ENCODE measurements at regions not wholly inside any gene's neighbourhood (a gene's known extent, or its start where the extent isn't known, plus 50 kb on each side); places are given as distances from the start of the nearest gene placed in this dataset.

- no peak for DNase-seq (ENCODE audit: low spot score)
Measured at GRCh38 chr14:81668626-81669274, 135.1 kb upstream of the SEL1L start.

- no peak for DNase-seq (ENCODE audit: low spot score)
Measured at GRCh38 chr14:81669308-81669707, 135.7 kb upstream of the SEL1L start.

- no peak for DNase-seq (ENCODE audit: low spot score)
Measured at GRCh38 chr14:81673930-81674329, 140.3 kb upstream of the SEL1L start.

GRCh38 chr14:81676395-81676794, 142.7 kb upstream of the SEL1L start:
- DNase-seq (ENCODE audit: low spot score), result no peak

GRCh38 chr14:81676879-81677278, 143.2 kb upstream of the SEL1L start:
- no peak for DNase-seq (ENCODE audit: low spot score)

- no peak for DNase-seq (ENCODE audit: low spot score)
Measured at GRCh38 chr14:81677736-81678135, 144.1 kb upstream of the SEL1L start.

- DNase-seq (ENCODE audit: low spot score), result no peak
Measured at GRCh38 chr14:81679226-81679625, 145.6 kb upstream of the SEL1L start.

GRCh38 chr14:81681541-81681940, 147.9 kb upstream of the SEL1L start:
- no peak for DNase-seq (ENCODE audit: low spot score)

- DNase-seq (ENCODE audit: low spot score), result no peak
Measured at GRCh38 chr14:81682134-81682533, 148.5 kb upstream of the SEL1L start.

GRCh38 chr14:81682701-81683100, 149.0 kb upstream of the SEL1L start:
- no peak for DNase-seq (ENCODE audit: low spot score)

GRCh38 chr14:81684696-81685095, 151.0 kb upstream of the SEL1L start:
- DNase-seq (ENCODE audit: low spot score), result no peak

GRCh38 chr14:81686512-81686911, 152.9 kb upstream of the SEL1L start:
- no peak for DNase-seq (ENCODE audit: low spot score)

- DNase-seq (ENCODE audit: low spot score), result no peak
Measured at GRCh38 chr14:81691931-81692330, 158.3 kb upstream of the SEL1L start.

- DNase-seq (ENCODE audit: low spot score), result no peak
Measured at GRCh38 chr14:81694419-81694818, 160.8 kb upstream of the SEL1L start.

GRCh38 chr14:81709681-81710080, 176.0 kb upstream of the SEL1L start:
- no peak for DNase-seq (ENCODE audit: low spot score)

GRCh38 chr14:81710232-81710845, 176.7 kb upstream of the SEL1L start:
- DNase-seq (ENCODE audit: low spot score), result peak; percentile 52

GRCh38 chr14:81715731-81716130, 182.1 kb upstream of the SEL1L start:
- no peak for DNase-seq (ENCODE audit: low spot score)

- no peak for DNase-seq (ENCODE audit: low spot score)
Measured at GRCh38 chr14:81716953-81717352, 183.3 kb upstream of the SEL1L start.

GRCh38 chr14:81723956-81724355, 190.3 kb upstream of the SEL1L start:
- no peak for DNase-seq (ENCODE audit: low spot score)

- peak; percentile 38 for DNase-seq (ENCODE audit: low spot score)
Measured at GRCh38 chr14:81727218-81727617, 193.6 kb upstream of the SEL1L start.

- DNase-seq (ENCODE audit: low spot score), result no peak
Measured at GRCh38 chr14:81728447-81728846, 194.8 kb upstream of the SEL1L start.

- DNase-seq (ENCODE audit: low spot score), result no peak
Measured at GRCh38 chr14:81729622-81730021, 196.0 kb upstream of the SEL1L start.

GRCh38 chr14:81737938-81738337, 204.3 kb upstream of the SEL1L start:
- no peak for DNase-seq (ENCODE audit: low spot score)

All from H4 (cell line).